PC-3 (cell line): ENCODE measurements at regions not wholly inside any gene's neighbourhood (a gene's known extent, or its start where the extent isn't known, plus 50 kb on each side); places are given as distances from the start of the nearest gene placed in this dataset.

Experiments used
- ATAC-seq: fragments of 200-7000 bp; cut with Tn5 transposase; 2 replicates; pipeline ENCODE4 v1.9.1; 2020; ENCODE audit warnings: mild to moderate bottlenecking, moderate library complexity
- BruUV-seq: library from RNA; stranded (reverse); fragments of 400-500 nt; replicated peaks from 2 replicates; lab custom pipeline; 2021; lab: Mats Ljungman, UMichigan
- CTCF ChIA-PET: fragments of 300-600 bp; sonication (Branson Sonifier 250); formaldehyde crosslinking; loops from one replicate; lab custom pipeline; 2022; ENCODE audit warnings: antibody characterized with exemption; lab: Charles Lee
- POLR2A ChIA-PET: fragments of 300-600 bp; sonication (Branson Sonifier 250); formaldehyde crosslinking; loops from one replicate; lab custom pipeline; 2022; ENCODE audit warnings: antibody characterized with exemption; ENCODE audit not compliant: unreplicated experiment; lab: Charles Lee
- DNase-seq: peaks from one replicate; pipeline ENCODE4 v3.0.0-alpha.2; 2015
- H2AFZ ChIP-seq: fragments of 300-600 bp; sonication (generic); 2 replicates; pipeline ENCODE4 v1.6.0; 2016; ENCODE audit warnings: antibody characterized with exemption, low read length
- H3F3A ChIP-seq: fragments of 300-600 bp; sonication (generic); one replicate; pipeline ENCODE4 v1.6.0; 2017; ENCODE audit warnings: antibody characterized with exemption, low read length, control low read depth, mild to moderate bottlenecking; ENCODE audit not compliant: unreplicated experiment
- H3K27ac ChIP-seq: fragments of 300-600 bp; sonication (generic); 2 replicates; pipeline ENCODE4 v1.5.1; 2016; ENCODE audit warnings: mild to moderate bottlenecking, low read length
- H3K27me3 ChIP-seq: fragments of 300-600 bp; sonication (generic); 2 replicates; pipeline ENCODE4 v1.6.1; 2016; ENCODE audit warnings: low read length, mixed read lengths
- H3K36me3 ChIP-seq: fragments of 300-600 bp; sonication (generic); 2 replicates; pipeline ENCODE4 v1.6.1; 2016; ENCODE audit warnings: low read depth, mixed run types, low read length, mixed read lengths
- H3K4me1 ChIP-seq: fragments of 300-600 bp; sonication (generic); 2 replicates; pipeline ENCODE4 v1.5.1; 2016; ENCODE audit warnings: low read length; ENCODE audit not compliant: insufficient read depth
- H3K4me2 ChIP-seq: fragments of 300-600 bp; sonication (generic); 2 replicates; pipeline ENCODE4 v1.6.0; 2016; ENCODE audit warnings: low read length
- H3K4me3 ChIP-seq: fragments of 300-600 bp; sonication (generic); 2 replicates; pipeline ENCODE4 v1.5.1; 2016; ENCODE audit warnings: mild to moderate bottlenecking, low read length, mixed read lengths
- H3K79me2 ChIP-seq: fragments of 300-600 bp; sonication (generic); 2 replicates; pipeline ENCODE4 v1.6.1; 2017; ENCODE audit warnings: low read length, mixed read lengths
- H3K9ac ChIP-seq: fragments of 300-600 bp; sonication (generic); 2 replicates; pipeline ENCODE4 v1.6.0; 2016; ENCODE audit warnings: mild to moderate bottlenecking, low read length
- H3K9me2 ChIP-seq: fragments of 300-600 bp; sonication (generic); replicated peaks from 2 replicates; pipeline ENCODE4 v1.6.1; 2016; ENCODE audit warnings: mixed run types, low read length, mixed read lengths
- H3K9me3 ChIP-seq: fragments of 300-600 bp; sonication (generic); 2 replicates; pipeline ENCODE4 v1.6.1; 2016; ENCODE audit warnings: low read length, mixed read lengths
- H4K20me1 ChIP-seq: fragments of 300-600 bp; sonication (generic); 2 replicates; pipeline ENCODE4 v1.6.1; 2016; ENCODE audit warnings: low read length, mixed read lengths
- EZH2 ChIP-seq: fragments of 300-600 bp; sonication (generic); IDR thresholded peaks from one replicate; pipeline ENCODE4 v1.6.1; 2017; ENCODE audit warnings: antibody characterized with exemption, mild to moderate bottlenecking, low read length; ENCODE audit not compliant: unreplicated experiment
- EZH2phosphoT487 ChIP-seq: fragments of 300-600 bp; sonication (generic); IDR thresholded peaks from 2 replicates; pipeline ENCODE4 v1.6.1; 2018; ENCODE audit warnings: mild to moderate bottlenecking, antibody characterized with exemption, low read length, borderline replicate concordance
- intact Hi-C: fragments of 100-400 bp; cut with micrococcal nuclease; formaldehyde crosslinking; loops from 2 replicates; pipeline ENCODE4 v1.9.0; 2023
- TF ChIP-seq, protein P1 (sequence below): fragments of 300-600 bp; sonication (generic); conservative IDR thresholded peaks from 2 replicates; pipeline ENCODE4 v1.5.1; 2017; ENCODE audit warnings: antibody characterized with exemption, low read depth, mild to moderate bottlenecking, low read length

DNA sequence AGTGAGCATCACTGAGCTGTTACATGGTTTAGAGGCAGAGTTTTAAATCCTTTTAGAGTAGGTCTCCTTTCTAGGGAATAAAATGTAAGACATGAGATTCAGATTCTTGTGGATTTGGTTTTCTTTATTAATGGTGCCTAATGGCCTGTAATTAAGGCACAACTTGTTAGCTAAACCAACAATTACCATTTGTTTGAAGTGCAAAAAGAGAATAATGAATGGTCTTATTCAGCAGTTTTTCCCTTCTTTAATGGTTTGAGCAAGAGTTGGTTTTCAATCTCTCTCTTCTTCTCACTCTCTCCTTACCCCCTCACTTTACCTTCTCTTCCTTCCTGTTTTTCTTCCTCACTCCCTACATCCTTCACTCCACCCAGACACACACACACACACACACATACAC, 312.2 kb upstream of the TRIB2 start:
- TF ChIP-seq EZH2phosphoT487 (no peak), EZH2 (no peak)
- TF ChIP-seq, protein P1, sequence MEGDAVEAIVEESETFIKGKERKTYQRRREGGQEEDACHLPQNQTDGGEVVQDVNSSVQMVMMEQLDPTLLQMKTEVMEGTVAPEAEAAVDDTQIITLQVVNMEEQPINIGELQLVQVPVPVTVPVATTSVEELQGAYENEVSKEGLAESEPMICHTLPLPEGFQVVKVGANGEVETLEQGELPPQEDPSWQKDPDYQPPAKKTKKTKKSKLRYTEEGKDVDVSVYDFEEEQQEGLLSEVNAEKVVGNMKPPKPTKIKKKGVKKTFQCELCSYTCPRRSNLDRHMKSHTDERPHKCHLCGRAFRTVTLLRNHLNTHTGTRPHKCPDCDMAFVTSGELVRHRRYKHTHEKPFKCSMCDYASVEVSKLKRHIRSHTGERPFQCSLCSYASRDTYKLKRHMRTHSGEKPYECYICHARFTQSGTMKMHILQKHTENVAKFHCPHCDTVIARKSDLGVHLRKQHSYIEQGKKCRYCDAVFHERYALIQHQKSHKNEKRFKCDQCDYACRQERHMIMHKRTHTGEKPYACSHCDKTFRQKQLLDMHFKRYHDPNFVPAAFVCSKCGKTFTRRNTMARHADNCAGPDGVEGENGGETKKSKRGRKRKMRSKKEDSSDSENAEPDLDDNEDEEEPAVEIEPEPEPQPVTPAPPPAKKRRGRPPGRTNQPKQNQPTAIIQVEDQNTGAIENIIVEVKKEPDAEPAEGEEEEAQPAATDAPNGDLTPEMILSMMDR = no peak
- POLR2A ChIA-PET = no interaction called here

DNA sequence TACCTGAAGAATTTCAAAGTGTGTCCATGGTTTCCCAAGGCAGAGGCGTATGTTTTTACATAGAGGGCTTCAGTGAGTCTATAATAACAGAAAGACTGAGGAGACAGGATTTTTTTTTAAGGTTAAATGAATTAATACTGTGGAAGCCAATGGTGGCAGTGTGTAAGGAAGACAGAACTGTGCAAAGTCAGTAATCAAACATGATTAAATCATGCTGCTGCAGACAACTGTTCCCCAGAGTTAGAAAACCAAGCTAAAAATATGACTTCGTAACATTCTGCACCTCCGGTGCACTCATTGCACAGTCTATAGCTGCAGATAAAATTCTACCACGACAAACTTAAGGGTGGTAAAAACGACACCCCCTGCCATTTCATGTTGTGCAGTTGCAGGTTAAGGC, 309.6 kb upstream of the TRIB2 start:
- intact Hi-C loops = no loop called here
- no TSS peak for BruUV-seq
- POLR2A ChIA-PET = no interaction called here

More for the DNA sequence above, 312.2 kb upstream of the TRIB2 start:
- ATAC-seq (no peak), DNase-seq (no peak)
- no peak overlapping the region for H3K9ac ChIP-seq
- H3K36me3 ChIP-seq = no peaks in the 10 kb centered on the region
- H3F3A ChIP-seq = no peaks in the 10 kb centered on the region
- CTCF ChIA-PET = no interaction called here
- no peak overlapping the region for H3K4me2 ChIP-seq
- H3K27ac ChIP-seq = no peak overlapping the region
- H3K9me3 ChIP-seq = no peaks in the 10 kb centered on the region
- intact Hi-C loops = no loop called here
- no peaks in the 10 kb centered on the region for H3K4me1 ChIP-seq
- no peaks in the 10 kb centered on the region for H3K9me2 ChIP-seq
- no peak overlapping the region for H3K4me3 ChIP-seq
- H3K27me3 ChIP-seq = no peaks in the 10 kb centered on the region
- BruUV-seq = no TSS peak
- H4K20me1 ChIP-seq = no peaks in the 10 kb centered on the region
- no peaks in the 10 kb centered on the region for H3K79me2 ChIP-seq
- H2AFZ ChIP-seq = no peak overlapping the region

DNA sequence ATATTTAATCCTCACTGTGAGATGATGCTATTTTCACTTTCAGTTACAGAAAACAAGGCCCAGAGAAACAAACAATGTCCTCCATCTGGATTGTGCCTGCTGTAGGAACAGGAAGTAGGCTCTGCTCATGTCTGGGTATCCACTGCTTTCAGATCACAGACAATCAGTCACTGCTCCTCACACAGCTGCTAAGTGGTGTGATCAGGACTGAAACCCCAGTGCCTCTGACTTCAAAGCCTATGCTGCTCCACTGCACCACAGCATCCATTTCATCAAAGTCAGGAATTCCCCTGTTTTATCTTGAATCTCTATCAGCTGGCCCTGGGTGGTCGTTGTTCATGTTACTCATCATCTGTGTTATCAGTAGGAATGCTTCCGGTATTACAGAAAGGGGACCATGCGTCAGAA, 303.8 kb upstream of the TRIB2 start:
- Histone ChIP-seq H3K4me3 (no peak overlapping the region), H3K27me3 (no peaks in the 10 kb centered on the region), H3K9ac (no peak overlapping the region), H3K9me3 (no peaks in the 10 kb centered on the region), H4K20me1 (no peaks in the 10 kb centered on the region), H2AFZ (no peak overlapping the region), H3K36me3 (no peaks in the 10 kb centered on the region), H3K9me2 (no peaks in the 10 kb centered on the region), H3K79me2 (no peaks in the 10 kb centered on the region), H3K4me1 (no peaks in the 10 kb centered on the region), H3F3A (no peaks in the 10 kb centered on the region), H3K4me2 (no peak overlapping the region), H3K27ac (no peak overlapping the region)
- CTCF ChIA-PET = no interaction called here
- POLR2A ChIA-PET = no interaction called here
- ATAC-seq (no peak), DNase-seq (no peak)
- BruUV-seq = no TSS peak
- intact Hi-C loops = no loop called here
- no peak for TF ChIP-seq EZH2phosphoT487
- no peak for TF ChIP-seq EZH2
- TF ChIP-seq, protein P1 = no peak

More for the DNA sequence above, 309.6 kb upstream of the TRIB2 start:
- H3K9me3 ChIP-seq = no peaks in the 10 kb centered on the region
- no peaks in the 10 kb centered on the region for H3K4me1 ChIP-seq
- no peaks in the 10 kb centered on the region for H3K9me2 ChIP-seq
- H3K4me2 ChIP-seq = no peak overlapping the region
- no peaks in the 10 kb centered on the region for H3K79me2 ChIP-seq
- CTCF ChIA-PET = no interaction called here
- no peaks in the 10 kb centered on the region for H3K27me3 ChIP-seq
- H4K20me1 ChIP-seq = no peaks in the 10 kb centered on the region
- DNase-seq (no peak), ATAC-seq (no peak)
- H3F3A ChIP-seq = no peaks in the 10 kb centered on the region
- H3K9ac ChIP-seq = no peak overlapping the region
- no peak overlapping the region for H3K27ac ChIP-seq
- no peaks in the 10 kb centered on the region for H3K36me3 ChIP-seq
- no peak overlapping the region for H3K4me3 ChIP-seq
- TF ChIP-seq EZH2 = no peak
- TF ChIP-seq, protein P1 = no peak
- TF ChIP-seq EZH2phosphoT487 = no peak
- H2AFZ ChIP-seq = no peak overlapping the region
